ENCODE measurements at regions not wholly inside any gene's neighbourhood (a gene's known extent, or its start where the extent isn't known, plus 50 kb on each side); places are given as distances from the start of the nearest gene placed in this dataset.

DNA sequence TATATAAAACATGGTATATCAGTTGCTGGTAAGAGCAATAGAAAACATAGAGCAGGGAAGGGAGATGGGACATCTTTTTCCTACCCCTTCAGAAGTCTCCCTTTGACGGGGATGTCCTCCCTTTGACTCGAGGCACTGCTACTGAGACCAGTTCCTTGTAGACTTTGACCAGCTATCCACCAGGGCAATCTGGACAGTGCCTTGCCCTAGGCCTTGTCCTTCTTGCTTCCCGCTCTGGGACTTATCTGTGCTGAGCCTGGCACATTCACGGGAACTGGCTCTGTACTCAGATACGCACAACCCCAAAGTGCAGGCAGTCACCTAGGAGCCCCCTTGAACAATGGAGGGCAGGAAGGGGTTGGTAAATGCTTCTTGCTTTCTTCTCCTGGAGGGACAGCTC lies 116.6 kb upstream of the ANKH start:
- DNase-seq (no peak), ATAC-seq (ENCODE audit: low read depth) (no peak)
- Mint-ChIP-seq H3K4me1 (peaks cover 21% of the 10 kb centered on the region), H3K27ac (no peak overlapping the region), H3K4me3 (no peak overlapping the region), H3K27me3 (peaks cover 9% of the 10 kb centered on the region), H3K9me3 (ENCODE audit: insufficient read depth) (no peaks in the 10 kb centered on the region)
- Histone ChIP-seq H3K79me2 (ENCODE audit: control insufficient read depth, insufficient read depth, low read length) (no peaks in the 10 kb centered on the region), H2AFZ (ENCODE audit: insufficient read depth, low read depth, low read length, poor library complexity, severe bottlenecking) (no peak overlapping the region), H3K9ac (ENCODE audit: low read length) (no peak overlapping the region), H3K4me3 (ENCODE audit: control extremely low read depth in 1 of 5, extremely low read depth in 1 of 5, insufficient read depth in 1 of 5, low read depth in 2 of 5, low read length in 4 of 5) (no peak overlapping the region), H4K20me1 (ENCODE audit: control insufficient read depth, insufficient read depth, low read length, poor library complexity, severe bottlenecking) (no peaks in the 10 kb centered on the region), H3K36me3 (replicated peaks in 1 of 2; ENCODE audit: control extremely low read depth in 1 of 2, control insufficient read depth in 1 of 2, extremely low read depth in 1 of 2, insufficient read depth in 2 of 2, low read length in 1 of 2) (no peaks in the 10 kb centered on the region), H3K4me2 (replicated peaks; ENCODE audit: low read depth, low read length, poor library complexity, severe bottlenecking) (no peak overlapping the region), H3K27me3 (replicated peaks in 1 of 4; ENCODE audit: control extremely low read depth in 1 of 4, control insufficient read depth in 3 of 4, insufficient read depth in 4 of 4, low read length in 3 of 4) (no peaks in the 10 kb centered on the region), H3K4me1 (ENCODE audit: control insufficient read depth in 2 of 2, insufficient read depth in 2 of 2, low read length in 2 of 2) (peaks cover 8 to 9% of the 10 kb centered on the region in 2 donors), H3K9me3 (ENCODE audit: control extremely low read depth in 1 of 3, control insufficient read depth in 2 of 3, insufficient read depth in 1 of 3, low read length in 2 of 3) (no peaks in the 10 kb centered on the region), H3K27ac (ENCODE audit: low read length in 2 of 2) (no peak overlapping the region)
- intact Hi-C loops (cut with micrococcal nuclease), result no loop called here
- ChIA-PET CTCF (interaction anchor here (0.5 to 2.6 kb wide), 5 partner anchors 13 to 622 kb away, joined by 3 to 7 read pairs (median 5); no protein-coding TSS in a partner anchor), POLR2A (no interaction called here)
- TF ChIP-seq EZH2 (IDR thresholded peaks at IDR 0.05; ENCODE audit: borderline replicate concordance, insufficient read depth, low read depth, low read length, poor library complexity, severe bottlenecking) (no peak), CTCF (IDR thresholded peaks at IDR 0.05) (no peak)
- 96% methylated on average over 5 of the region's 5 CpGs for WGBS (ENCODE audit: insufficient coverage)

- Mint-ChIP-seq H3K9me3 (ENCODE audit: insufficient read depth) (peaks cover 3% of the 10 kb centered on the region), H3K27ac (no peak overlapping the region), H3K4me1 (peaks cover 7% of the 10 kb centered on the region), H3K27me3 (peaks cover 9% of the 10 kb centered on the region), H3K4me3 (no peak overlapping the region)
- Histone ChIP-seq H3K9ac (ENCODE audit: low read length) (no peak overlapping the region), H3K4me3 (ENCODE audit: control extremely low read depth in 1 of 5, extremely low read depth in 1 of 5, insufficient read depth in 1 of 5, low read depth in 2 of 5, low read length in 4 of 5) (no peak overlapping the region), H3K9me3 (ENCODE audit: control extremely low read depth in 1 of 3, control insufficient read depth in 2 of 3, insufficient read depth in 1 of 3, low read length in 2 of 3) (no peaks in the 10 kb centered on the region), H3K4me2 (replicated peaks; ENCODE audit: low read depth, low read length, poor library complexity, severe bottlenecking) (no peak overlapping the region), H3K79me2 (ENCODE audit: control insufficient read depth, insufficient read depth, low read length) (no peaks in the 10 kb centered on the region), H3K36me3 (replicated peaks in 1 of 2; ENCODE audit: control extremely low read depth in 1 of 2, control insufficient read depth in 1 of 2, extremely low read depth in 1 of 2, insufficient read depth in 2 of 2, low read length in 1 of 2) (no peaks in the 10 kb centered on the region), H3K4me1 (ENCODE audit: control insufficient read depth in 2 of 2, insufficient read depth in 2 of 2, low read length in 2 of 2) (peaks cover 4 to 6% of the 10 kb centered on the region in 2 donors), H4K20me1 (ENCODE audit: control insufficient read depth, insufficient read depth, low read length, poor library complexity, severe bottlenecking) (no peaks in the 10 kb centered on the region), H3K27me3 (replicated peaks in 1 of 4; ENCODE audit: control extremely low read depth in 1 of 4, control insufficient read depth in 3 of 4, insufficient read depth in 4 of 4, low read length in 3 of 4) (no peaks in the 10 kb centered on the region), H2AFZ (ENCODE audit: insufficient read depth, low read depth, low read length, poor library complexity, severe bottlenecking) (no peak overlapping the region), H3K27ac (ENCODE audit: low read length in 2 of 2) (no peak overlapping the region)
- CTCF ChIA-PET, result interaction anchor here (1.4 to 3.3 kb wide), 3 partner anchors 11 to 29 kb away, joined by 4 to 12 read pairs (median 7); no protein-coding TSS in a partner anchor
- ATAC-seq (ENCODE audit: low read depth), result no peak
- DNase-seq, result no peak
- TF ChIP-seq CTCF (IDR thresholded peaks at IDR 0.05), result no peak
- TF ChIP-seq EZH2 (IDR thresholded peaks at IDR 0.05; ENCODE audit: borderline replicate concordance, insufficient read depth, low read depth, low read length, poor library complexity, severe bottlenecking), result no peak
- no CpG with 5 or more reads among the region's 3 CpGs for WGBS (ENCODE audit: insufficient coverage)
- intact Hi-C loops (cut with micrococcal nuclease), result no loop called here
- POLR2A ChIA-PET, result no interaction called here
Observed at GRCh38 chr5:14986413-14986812, 114.8 kb upstream of the ANKH start.

Measured in B cell (primary cell).